ENCODE measurements at regions not wholly inside any gene's neighbourhood (a gene's known extent, or its start where the extent isn't known, plus 50 kb on each side); places are given as distances from the start of the nearest gene placed in this dataset.

DNA sequence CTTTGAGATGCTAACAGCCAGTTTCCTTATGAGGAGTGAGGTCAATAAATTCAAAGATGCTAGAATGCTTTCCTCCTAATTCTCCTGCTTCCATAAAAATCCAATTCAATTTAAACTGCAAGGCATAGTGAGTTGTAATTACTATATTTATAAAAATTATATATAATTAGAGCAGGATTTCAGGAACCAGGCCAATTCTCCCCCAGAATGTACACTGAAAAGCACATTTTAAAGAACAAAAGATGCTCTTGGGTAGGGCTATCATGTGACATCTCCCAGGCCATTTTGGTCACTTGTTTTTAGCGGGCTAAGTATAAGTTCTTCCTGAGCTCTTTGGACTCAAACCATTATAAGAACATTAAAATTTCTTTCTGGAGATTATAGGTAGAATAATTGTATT, 195.7 kb upstream of the KCNG1 start:
- no peaks in the 10 kb centered on the region for H3K79me2 ChIP-seq (ENCODE audit: low read length)
- no peaks in the 10 kb centered on the region for H3K9me2 ChIP-seq (replicated peaks; ENCODE audit: insufficient read depth, low read length)
- no peaks in the 10 kb centered on the region for H3K36me3 ChIP-seq (ENCODE audit: insufficient read depth, low read length)
- H3K4me2 ChIP-seq (ENCODE audit: low read depth, low read length, poor library complexity, severe bottlenecking), result no peak overlapping the region
- H4K20me1 ChIP-seq (ENCODE audit: insufficient read depth, low read depth, low read length), result no peaks in the 10 kb centered on the region
- peaks cover 5% of the 10 kb centered on the region; the same call in 1 of the 2 replicates for H3K4me1 ChIP-seq (ENCODE audit: low read length)
- H3K9ac ChIP-seq (ENCODE audit: low read length), result no peak overlapping the region
- no peaks in the 10 kb centered on the region for H3K27me3 ChIP-seq (ENCODE audit: low read length)
- H3K4me3 ChIP-seq (ENCODE audit: low read length), result no peak overlapping the region
- DNase-seq, result no peak
- H3K27ac ChIP-seq (ENCODE audit: low read length), result no peak overlapping the region
- H2AFZ ChIP-seq (ENCODE audit: low read length), result no peak overlapping the region
- H3K9me3 ChIP-seq (ENCODE audit: low read length), result no peaks in the 10 kb centered on the region

- H3K9me2 ChIP-seq (replicated peaks; ENCODE audit: insufficient read depth, low read length), result no peaks in the 10 kb centered on the region
- H3K79me2 ChIP-seq (ENCODE audit: low read length), result no peaks in the 10 kb centered on the region
- H3K4me3 ChIP-seq (ENCODE audit: low read length), result no peak overlapping the region
- H4K20me1 ChIP-seq (ENCODE audit: insufficient read depth, low read depth, low read length), result no peaks in the 10 kb centered on the region
- no peaks in the 10 kb centered on the region for H3K9me3 ChIP-seq (ENCODE audit: low read length)
- H3K27me3 ChIP-seq (ENCODE audit: low read length), result no peaks in the 10 kb centered on the region
- H3K27ac ChIP-seq (ENCODE audit: low read length), result no peak overlapping the region
- no peaks in the 10 kb centered on the region for H3K36me3 ChIP-seq (ENCODE audit: insufficient read depth, low read length)
- H3K4me2 ChIP-seq (ENCODE audit: low read depth, low read length, poor library complexity, severe bottlenecking), result no peak overlapping the region
- H3K4me1 ChIP-seq (ENCODE audit: low read length), result peaks cover 5% of the 10 kb centered on the region; the same call in 1 of the 2 replicates
- H3K9ac ChIP-seq (ENCODE audit: low read length), result no peak overlapping the region
- no peak for DNase-seq
- no peak overlapping the region for H2AFZ ChIP-seq (ENCODE audit: low read length)
Measured at GRCh38 chr20:51217347-51218045, 194.6 kb upstream of the KCNG1 start.

DNA sequence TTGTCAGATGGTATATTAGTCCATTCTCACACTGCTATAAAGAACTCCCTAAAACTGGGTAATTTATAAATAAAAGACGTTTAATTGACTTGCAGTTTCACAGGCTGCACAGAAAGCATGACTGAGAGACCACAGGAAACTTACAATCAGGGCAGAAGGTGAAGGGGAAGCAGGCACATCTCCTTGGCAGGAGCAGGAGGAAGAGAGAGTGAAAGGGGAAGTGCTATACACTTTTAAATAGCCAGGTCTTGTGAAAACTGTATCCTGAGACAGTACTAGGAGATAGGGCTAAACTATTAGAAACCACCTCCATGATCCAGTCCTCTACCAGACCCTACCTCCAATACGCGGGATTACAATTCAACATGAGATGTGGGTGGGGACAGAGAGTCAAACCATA, 193.9 kb upstream of the KCNG1 start:
- H3K9ac ChIP-seq (ENCODE audit: low read length), result no peak overlapping the region
- H3K9me2 ChIP-seq (replicated peaks; ENCODE audit: insufficient read depth, low read length), result no peaks in the 10 kb centered on the region
- H3K79me2 ChIP-seq (ENCODE audit: low read length), result no peaks in the 10 kb centered on the region
- no peaks in the 10 kb centered on the region for H3K36me3 ChIP-seq (ENCODE audit: insufficient read depth, low read length)
- no peak overlapping the region for H3K4me2 ChIP-seq (ENCODE audit: low read depth, low read length, poor library complexity, severe bottlenecking)
- DNase-seq, result peak; percentile 48
- no peak overlapping the region for H2AFZ ChIP-seq (ENCODE audit: low read length)
- peaks cover 5% of the 10 kb centered on the region; the same call in 1 of the 2 replicates for H3K4me1 ChIP-seq (ENCODE audit: low read length)
- H4K20me1 ChIP-seq (ENCODE audit: insufficient read depth, low read depth, low read length), result no peaks in the 10 kb centered on the region
- no peaks in the 10 kb centered on the region for H3K27me3 ChIP-seq (ENCODE audit: low read length)
- no peak overlapping the region for H3K4me3 ChIP-seq (ENCODE audit: low read length)
- no peak overlapping the region for H3K27ac ChIP-seq (ENCODE audit: low read length)
- no peaks in the 10 kb centered on the region for H3K9me3 ChIP-seq (ENCODE audit: low read length)

DNA sequence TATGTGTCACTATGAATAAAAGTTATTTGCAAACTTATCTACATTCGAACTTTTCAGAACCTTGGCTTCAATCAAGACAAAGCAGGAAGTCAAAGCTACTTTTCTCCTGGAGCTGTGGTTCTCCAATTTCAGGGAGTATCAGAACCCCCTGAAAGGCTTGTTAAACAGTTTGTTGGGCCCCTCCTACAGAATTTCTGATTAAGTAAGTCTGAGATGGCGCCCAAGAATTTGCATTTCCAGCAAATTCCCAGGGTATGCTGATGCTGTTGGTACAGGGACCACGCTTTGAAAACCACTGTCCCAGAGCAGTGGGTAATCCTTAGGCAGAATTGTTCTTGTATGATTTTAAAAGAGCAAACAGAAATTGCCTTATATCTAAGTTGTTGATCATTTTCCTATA, 189.9 kb upstream of the KCNG1 start:
- DNase-seq, result no peak
- Histone ChIP-seq H3K9ac (ENCODE audit: low read length) (no peak overlapping the region), H3K27me3 (ENCODE audit: low read length) (no peaks in the 10 kb centered on the region), H3K4me3 (ENCODE audit: low read length) (no peak overlapping the region), H3K79me2 (ENCODE audit: low read length) (no peaks in the 10 kb centered on the region), H3K4me2 (ENCODE audit: low read depth, low read length, poor library complexity, severe bottlenecking) (no peak overlapping the region), H4K20me1 (ENCODE audit: insufficient read depth, low read depth, low read length) (no peaks in the 10 kb centered on the region), H2AFZ (ENCODE audit: low read length) (no peak overlapping the region), H3K4me1 (ENCODE audit: low read length) (peaks cover 5% of the 10 kb centered on the region; the same call in 1 of the 2 replicates), H3K9me3 (ENCODE audit: low read length) (no peaks in the 10 kb centered on the region), H3K27ac (ENCODE audit: low read length) (no peak overlapping the region), H3K9me2 (replicated peaks; ENCODE audit: insufficient read depth, low read length) (no peaks in the 10 kb centered on the region), H3K36me3 (ENCODE audit: insufficient read depth, low read length) (no peaks in the 10 kb centered on the region)

- Histone ChIP-seq H4K20me1 (ENCODE audit: insufficient read depth, low read depth, low read length) (no peaks in the 10 kb centered on the region), H3K27ac (ENCODE audit: low read length) (no peak overlapping the region), H3K27me3 (ENCODE audit: low read length) (no peaks in the 10 kb centered on the region), H3K9ac (ENCODE audit: low read length) (no peak overlapping the region), H3K9me3 (ENCODE audit: low read length) (no peaks in the 10 kb centered on the region), H3K36me3 (ENCODE audit: insufficient read depth, low read length) (no peaks in the 10 kb centered on the region), H3K9me2 (replicated peaks; ENCODE audit: insufficient read depth, low read length) (no peaks in the 10 kb centered on the region), H3K79me2 (ENCODE audit: low read length) (no peaks in the 10 kb centered on the region), H2AFZ (ENCODE audit: low read length) (no peak overlapping the region), H3K4me1 (ENCODE audit: low read length) (no peaks in the 10 kb centered on the region), H3K4me2 (ENCODE audit: low read depth, low read length, poor library complexity, severe bottlenecking) (no peak overlapping the region), H3K4me3 (ENCODE audit: low read length) (no peak overlapping the region)
- DNase-seq, result no peak
Measured at GRCh38 chr20:51211191-51211590, 188.3 kb upstream of the KCNG1 start.

- Histone ChIP-seq H2AFZ (ENCODE audit: low read length) (no peak overlapping the region), H3K9ac (ENCODE audit: low read length) (no peak overlapping the region), H3K27me3 (ENCODE audit: low read length) (no peaks in the 10 kb centered on the region), H4K20me1 (ENCODE audit: insufficient read depth, low read depth, low read length) (no peaks in the 10 kb centered on the region), H3K9me2 (replicated peaks; ENCODE audit: insufficient read depth, low read length) (no peaks in the 10 kb centered on the region), H3K4me2 (ENCODE audit: low read depth, low read length, poor library complexity, severe bottlenecking) (no peak overlapping the region), H3K27ac (ENCODE audit: low read length) (no peak overlapping the region), H3K9me3 (ENCODE audit: low read length) (no peaks in the 10 kb centered on the region), H3K4me1 (ENCODE audit: low read length) (no peaks in the 10 kb centered on the region), H3K79me2 (ENCODE audit: low read length) (no peaks in the 10 kb centered on the region), H3K4me3 (ENCODE audit: low read length) (no peak overlapping the region), H3K36me3 (ENCODE audit: insufficient read depth, low read length) (no peaks in the 10 kb centered on the region)
- no peak for DNase-seq
Measured at GRCh38 chr20:51210084-51210483, 187.2 kb upstream of the KCNG1 start.

DNA sequence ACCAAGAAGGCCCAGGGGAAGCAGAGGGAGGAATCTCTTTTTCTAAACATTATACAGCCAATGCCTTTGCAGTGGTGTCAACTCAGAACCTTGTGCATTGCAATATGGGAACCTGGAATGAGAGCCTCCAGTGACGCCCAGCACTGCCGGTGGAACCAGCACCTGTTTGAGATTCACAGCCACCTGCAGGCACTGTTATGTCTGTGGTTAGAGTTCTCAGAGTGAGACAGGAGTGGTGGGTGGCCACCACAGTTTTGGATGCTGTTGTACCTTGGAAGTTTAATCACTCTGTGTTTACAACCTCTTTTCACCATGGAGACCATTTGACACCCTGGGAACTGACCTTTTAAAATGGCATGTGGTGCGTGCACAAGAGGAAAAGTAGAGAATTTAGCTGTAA, 185.3 kb upstream of the KCNG1 start:
- DNase-seq, result no peak
- H3K27ac ChIP-seq (ENCODE audit: low read length), result no peak overlapping the region
- no peak overlapping the region for H3K4me3 ChIP-seq (ENCODE audit: low read length)
- no peaks in the 10 kb centered on the region for H3K36me3 ChIP-seq (ENCODE audit: insufficient read depth, low read length)
- H3K4me2 ChIP-seq (ENCODE audit: low read depth, low read length, poor library complexity, severe bottlenecking), result no peak overlapping the region
- H3K79me2 ChIP-seq (ENCODE audit: low read length), result no peaks in the 10 kb centered on the region
- H3K4me1 ChIP-seq (ENCODE audit: low read length), result no peaks in the 10 kb centered on the region
- no peaks in the 10 kb centered on the region for H3K9me3 ChIP-seq (ENCODE audit: low read length)
- no peak overlapping the region for H3K9ac ChIP-seq (ENCODE audit: low read length)
- no peaks in the 10 kb centered on the region for H4K20me1 ChIP-seq (ENCODE audit: insufficient read depth, low read depth, low read length)
- H3K9me2 ChIP-seq (replicated peaks; ENCODE audit: insufficient read depth, low read length), result no peaks in the 10 kb centered on the region
- H2AFZ ChIP-seq (ENCODE audit: low read length), result no peak overlapping the region
- no peaks in the 10 kb centered on the region for H3K27me3 ChIP-seq (ENCODE audit: low read length)

GRCh38 chr20:51206032-51206662, 183.2 kb upstream of the KCNG1 start:
- H3K36me3 ChIP-seq (ENCODE audit: insufficient read depth, low read length), result no peaks in the 10 kb centered on the region
- DNase-seq, result peak; percentile 67
- H3K9me2 ChIP-seq (replicated peaks; ENCODE audit: insufficient read depth, low read length), result no peaks in the 10 kb centered on the region
- no peaks in the 10 kb centered on the region for H3K9me3 ChIP-seq (ENCODE audit: low read length)
- no peak overlapping the region for H3K4me3 ChIP-seq (ENCODE audit: low read length)
- H3K4me2 ChIP-seq (ENCODE audit: low read depth, low read length, poor library complexity, severe bottlenecking), result no peak overlapping the region
- H3K4me1 ChIP-seq (ENCODE audit: low read length), result no peaks in the 10 kb centered on the region
- H3K27me3 ChIP-seq (ENCODE audit: low read length), result no peaks in the 10 kb centered on the region
- no peak overlapping the region for H3K9ac ChIP-seq (ENCODE audit: low read length)
- H4K20me1 ChIP-seq (ENCODE audit: insufficient read depth, low read depth, low read length), result no peaks in the 10 kb centered on the region
- no peaks in the 10 kb centered on the region for H3K79me2 ChIP-seq (ENCODE audit: low read length)
- no peak overlapping the region for H2AFZ ChIP-seq (ENCODE audit: low read length)
- H3K27ac ChIP-seq (ENCODE audit: low read length), result no peak overlapping the region

All from Karpas-422 (cell line).